ENCODE measurements at regions not wholly inside any gene's neighbourhood (a gene's known extent, or its start where the extent isn't known, plus 50 kb on each side); places are given as distances from the start of the nearest gene placed in this dataset.

- TF ChIP-seq CTCF (IDR thresholded peaks at IDR 0.05) (no peak), POLR2A (IDR thresholded peaks at IDR 0.05; ENCODE audit: low read length) (no peak), SMC3 (IDR thresholded peaks at IDR 0.05) (no peak), ZNF302 (CRISPR knock-in tag; IDR thresholded peaks at IDR 0.05) (no peak), EP300 (IDR thresholded peaks at IDR 0.05) (no peak), USF2 (IDR thresholded peaks at IDR 0.05) (no peak), JUNB (IDR thresholded peaks at IDR 0.05) (no peak), RAD21 (conservative IDR thresholded peaks at IDR 0.05 in 1 of 2, IDR thresholded peaks at IDR 0.05 in 1 of 2) (no peak), E2F6 (IDR thresholded peaks at IDR 0.05; ENCODE audit: borderline replicate concordance, low read depth) (no peak), GATA3 (IDR thresholded peaks at IDR 0.05; ENCODE audit: borderline replicate concordance) (no peak), CHD2 (IDR thresholded peaks at IDR 0.05; ENCODE audit: low read length, partially characterized antibody) (no peak)
Measured at GRCh38 chr12:14225064-14225463, 140.4 kb upstream of the ATF7IP start.
